Testis (tissue), 2 donors: ENCODE measurements at regions not wholly inside any gene's neighbourhood (a gene's known extent, or its start where the extent isn't known, plus 50 kb on each side); places are given as distances from the start of the nearest gene placed in this dataset.

Experiments
- DNase-seq: peaks from one replicate; pipeline ENCODE4 v3.0.0-alpha.2; 2019
- H3K27ac ChIP-seq, 2 donors: fragments of 200-600 bp; sonication (generic); one replicate each; pipeline ENCODE4 v1.5.1; 2019
- H3K27me3 ChIP-seq: fragments of 200-600 bp; sonication (generic); one replicate; pipeline ENCODE4 v1.5.1; 2019
- H3K36me3 ChIP-seq: fragments of 200-600 bp; sonication (generic); one replicate; pipeline ENCODE4 v1.5.1; 2017; ENCODE audit warnings: low read depth; ENCODE audit errors: missing control alignments
- H3K4me1 ChIP-seq: fragments of 200-600 bp; sonication (generic); one replicate; pipeline ENCODE4 v1.5.1; 2019
- H3K4me3 ChIP-seq, 2 donors: fragments of 200-600 bp; sonication (generic); one replicate each; pipeline ENCODE4 v1.5.1; 2017 to 2019
- H3K9me3 ChIP-seq: fragments of 200-600 bp; sonication (generic); one replicate; pipeline ENCODE4 v1.5.1; 2017
- POLR2A ChIP-seq: fragments of 450-650 bp; IDR thresholded peaks from one replicate; pipeline ENCODE4 v1.6.1; 2017; ENCODE audit warnings: antibody characterized with exemption, mild to moderate bottlenecking, moderate library complexity
- WGBS, 2 donors: methylation state at CpG; one replicate each; pipeline ENCODE4 v1.1.5; 2018; 5-methylcytosine and 5-hydroxymethylcytosine counted together
- intact Hi-C: fragments of 100-400 bp; cut with DNase I; formaldehyde crosslinking; loops from one replicate; pipeline ENCODE4 v1.15.1; 2023; ENCODE audit warnings: low total_unique reads
- TF ChIP-seq, protein P1 (sequence below), 3 experiments: fragments of 450-650 bp in 2 of 3; fragments of 200-600 bp in 1 of 3; sonication (generic) in 1 of 3; IDR thresholded peaks; one replicate each; pipeline ENCODE4 v1.5.1; 2016 to 2019; ENCODE audit warnings: antibody characterized with exemption in 3 of 3, mild to moderate bottlenecking in 2 of 3, moderate library complexity in 1 of 3

DNA sequence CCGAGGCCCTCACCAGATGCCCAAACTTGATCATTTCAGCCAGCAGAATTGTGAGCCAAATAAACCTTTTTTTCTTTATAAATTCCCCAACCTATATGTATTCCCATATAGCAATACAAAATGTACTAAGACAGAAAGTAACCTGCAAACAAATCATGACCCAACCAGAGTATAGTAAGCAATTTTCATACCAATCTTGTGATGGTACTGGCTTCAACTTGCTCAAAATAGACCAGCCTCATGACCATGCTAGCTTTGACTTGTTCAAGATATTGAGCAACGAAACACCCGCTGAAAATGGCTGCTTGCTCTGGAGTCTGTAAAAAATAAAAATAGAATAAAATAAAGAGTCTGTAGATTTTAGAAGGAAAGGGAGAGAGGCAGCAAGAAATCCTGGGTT, 97.6 kb downstream of the C1D start:
- Histone ChIP-seq H3K4me3 (no peak overlapping the region), H3K27ac (no peak overlapping the region), H3K27me3 (no peaks in the 10 kb centered on the region), H3K4me1 (no peaks in the 10 kb centered on the region), H3K9me3 (no peaks in the 10 kb centered on the region), H3K36me3 (no peaks in the 10 kb centered on the region)
- 89 to 96% methylated on average over 3 of the region's 3 CpGs for WGBS, 2 donors
- TF ChIP-seq POLR2A, result no peak
- TF ChIP-seq, protein P1, sequence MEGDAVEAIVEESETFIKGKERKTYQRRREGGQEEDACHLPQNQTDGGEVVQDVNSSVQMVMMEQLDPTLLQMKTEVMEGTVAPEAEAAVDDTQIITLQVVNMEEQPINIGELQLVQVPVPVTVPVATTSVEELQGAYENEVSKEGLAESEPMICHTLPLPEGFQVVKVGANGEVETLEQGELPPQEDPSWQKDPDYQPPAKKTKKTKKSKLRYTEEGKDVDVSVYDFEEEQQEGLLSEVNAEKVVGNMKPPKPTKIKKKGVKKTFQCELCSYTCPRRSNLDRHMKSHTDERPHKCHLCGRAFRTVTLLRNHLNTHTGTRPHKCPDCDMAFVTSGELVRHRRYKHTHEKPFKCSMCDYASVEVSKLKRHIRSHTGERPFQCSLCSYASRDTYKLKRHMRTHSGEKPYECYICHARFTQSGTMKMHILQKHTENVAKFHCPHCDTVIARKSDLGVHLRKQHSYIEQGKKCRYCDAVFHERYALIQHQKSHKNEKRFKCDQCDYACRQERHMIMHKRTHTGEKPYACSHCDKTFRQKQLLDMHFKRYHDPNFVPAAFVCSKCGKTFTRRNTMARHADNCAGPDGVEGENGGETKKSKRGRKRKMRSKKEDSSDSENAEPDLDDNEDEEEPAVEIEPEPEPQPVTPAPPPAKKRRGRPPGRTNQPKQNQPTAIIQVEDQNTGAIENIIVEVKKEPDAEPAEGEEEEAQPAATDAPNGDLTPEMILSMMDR (IDR thresholded peaks at IDR 0.05), result no peak
- intact Hi-C loops, result no loop called here
- no peak for DNase-seq

- no peaks in the 10 kb centered on the region for H3K9me3 ChIP-seq
- H3K4me3 ChIP-seq, result no peak overlapping the region
- intact Hi-C loops, result no loop called here
- H3K27ac ChIP-seq, result no peak overlapping the region
- no peaks in the 10 kb centered on the region for H3K4me1 ChIP-seq
- TF ChIP-seq POLR2A, result no peak
- TF ChIP-seq, protein P1 (IDR thresholded peaks at IDR 0.05), result no peak
- H3K36me3 ChIP-seq, result no peaks in the 10 kb centered on the region
- no peaks in the 10 kb centered on the region for H3K27me3 ChIP-seq
- DNase-seq, result no peak
Measured at GRCh38 chr2:67970071-67970470, 92.7 kb downstream of the C1D start.

DNA sequence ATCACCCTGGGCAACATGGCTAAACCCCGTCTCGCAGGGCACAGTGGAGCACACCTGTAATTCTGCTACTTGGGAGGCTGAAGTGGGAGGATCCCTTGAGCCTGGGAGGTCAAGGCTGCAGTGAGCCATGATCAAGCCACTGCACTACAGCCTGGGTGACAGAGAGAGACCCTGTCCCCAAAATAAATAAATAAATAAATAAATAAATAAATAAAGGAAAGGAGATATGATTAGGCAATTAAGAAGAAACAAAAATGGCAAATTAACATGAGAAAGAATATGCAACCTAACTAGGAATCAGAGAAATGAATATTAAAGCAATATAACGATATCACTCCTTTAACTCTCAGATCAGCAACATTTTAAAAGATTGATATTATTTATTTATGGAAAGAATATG, 92.3 kb downstream of the C1D start:
- Histone ChIP-seq H3K27ac (no peak overlapping the region), H3K4me3 (no peak overlapping the region), H3K9me3 (no peaks in the 10 kb centered on the region), H3K4me1 (no peaks in the 10 kb centered on the region), H3K36me3 (no peaks in the 10 kb centered on the region), H3K27me3 (no peaks in the 10 kb centered on the region)
- intact Hi-C loops, result no loop called here
- 98 to 99% methylated on average over 3 of the region's 3 CpGs for WGBS, 2 donors
- TF ChIP-seq, protein P1 (IDR thresholded peaks at IDR 0.05), result no peak
- TF ChIP-seq POLR2A, result no peak
- no peak for DNase-seq

DNA sequence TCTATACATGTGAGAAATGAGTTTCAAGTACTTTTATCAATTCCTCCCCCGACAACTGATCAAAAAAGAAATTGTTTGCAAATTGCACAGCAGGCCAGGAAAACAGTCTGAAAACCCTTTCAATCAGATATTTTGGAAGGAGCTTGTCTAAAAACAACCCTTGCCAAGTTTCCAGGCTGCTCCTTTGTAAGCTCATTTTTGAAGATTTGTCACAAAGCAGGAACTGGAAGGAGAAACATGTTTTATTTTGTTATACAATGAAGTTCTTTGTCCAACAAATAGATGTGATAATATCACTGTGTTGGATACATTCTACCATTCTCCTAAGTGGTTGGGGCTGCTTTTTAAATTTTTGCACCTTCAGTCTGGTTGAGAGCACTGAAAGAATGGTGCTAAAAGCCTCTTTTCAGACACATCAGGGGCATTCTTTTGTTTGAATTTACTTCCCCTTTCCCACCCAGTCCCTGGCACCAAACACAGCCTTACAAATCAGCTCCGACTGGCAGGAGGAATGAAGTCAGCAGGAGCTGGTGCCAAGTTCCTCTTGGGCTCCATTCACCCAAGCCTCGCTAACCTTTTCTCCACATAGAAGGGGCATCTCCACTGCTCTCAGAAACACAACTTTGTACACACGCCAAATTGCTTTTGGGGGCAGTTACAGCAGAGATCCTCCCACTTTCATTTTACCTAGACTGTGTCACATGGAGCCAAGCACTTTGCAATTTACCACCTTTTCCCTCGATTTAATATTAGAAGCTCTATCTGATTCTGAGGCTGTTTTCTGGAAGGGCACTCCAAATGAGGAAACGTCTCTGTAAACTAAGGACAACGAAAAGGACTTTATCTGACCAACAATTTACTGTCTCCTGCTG, 88.0 kb downstream of the C1D start:
- Histone ChIP-seq H3K4me3 (no peak overlapping the region), H3K4me1 (no peaks in the 10 kb centered on the region), H3K27me3 (no peaks in the 10 kb centered on the region), H3K36me3 (no peaks in the 10 kb centered on the region), H3K9me3 (no peaks in the 10 kb centered on the region), H3K27ac (peak overlapping the region in 1 of 2 donors; percentile 30)
- TF ChIP-seq, protein P1 (IDR thresholded peaks at IDR 0.05), result no peak
- TF ChIP-seq POLR2A, result no peak
- DNase-seq, result peak; percentile 75
- intact Hi-C loops, result no loop called here
- 30 to 35% methylated on average over 7 of the region's 7 CpGs for WGBS, 2 donors

GRCh38 chr2:67977464-67977863, 85.3 kb downstream of the C1D start:
- intact Hi-C loops, result no loop called here
- H3K4me3 ChIP-seq, result no peak overlapping the region
- WGBS, 2 donors, result 87 to 96% methylated on average over 1 of the region's 1 CpG
- TF ChIP-seq POLR2A, result no peak
- TF ChIP-seq, protein P1 (IDR thresholded peaks at IDR 0.05), result no peak
- H3K9me3 ChIP-seq, result no peaks in the 10 kb centered on the region
- DNase-seq, result no peak
- no peaks in the 10 kb centered on the region for H3K36me3 ChIP-seq
- no peaks in the 10 kb centered on the region for H3K4me1 ChIP-seq
- no peak overlapping the region for H3K27ac ChIP-seq
- no peaks in the 10 kb centered on the region for H3K27me3 ChIP-seq
